Astrocyte (in vitro differentiated cells and primary cell): ENCODE measurements at regions not wholly inside any gene's neighbourhood (a gene's known extent, or its start where the extent isn't known, plus 50 kb on each side); places are given as distances from the start of the nearest gene placed in this dataset.
"Not testable (repeated sequence)": the region's sequence is repeated elsewhere in the genome, so short reads cannot be mapped to it uniquely, and the experiment has no call there.

Experiments used
- CTCF ChIP-seq: IDR thresholded peaks from 2 replicates; pipeline ENCODE4 v1.5.1; 2011; ENCODE audit warnings: low read depth, mild to moderate bottlenecking, inconsistent platforms, low read length, moderate library complexity; ENCODE audit not compliant: insufficient read depth
- EZH2 ChIP-seq: IDR thresholded peaks from 2 replicates; pipeline ENCODE4 v1.6.1; 2012; ENCODE audit warnings: mild to moderate bottlenecking, low read length, inconsistent platforms; ENCODE audit not compliant: insufficient read depth

- not testable (repeated sequence) for TF ChIP-seq EZH2, CTCF
Observed at GRCh38 chr3:35316841-35317240, 322.5 kb upstream of the ARPP21 start.
